ENCODE measurements at regions not wholly inside any gene's neighbourhood (a gene's known extent, or its start where the extent isn't known, plus 50 kb on each side); places are given as distances from the start of the nearest gene placed in this dataset.
"Not testable (repeated sequence)": the region's sequence is repeated elsewhere in the genome, so short reads cannot be mapped to it uniquely, and the experiment has no call there.

DNA sequence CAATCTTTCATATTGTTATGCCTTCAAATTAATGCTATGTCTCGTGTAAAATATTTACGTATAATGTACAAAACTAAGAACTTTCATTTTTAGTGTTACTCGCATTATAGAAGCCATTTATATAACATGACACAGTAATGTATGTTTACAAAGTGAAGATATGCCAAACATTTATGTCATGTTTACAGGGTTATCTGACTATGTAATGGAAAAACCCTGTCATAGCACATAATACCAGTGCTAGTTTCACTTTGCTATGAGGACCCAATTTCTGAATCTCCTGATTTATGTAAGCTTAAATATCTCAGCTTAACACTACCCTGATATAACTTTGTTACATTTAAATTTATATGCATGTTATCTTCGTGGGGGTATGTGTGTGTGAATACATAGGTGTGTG is 233.1 kb downstream of the FAT4 start:
- no peak for DNase-seq
- Histone ChIP-seq H3K27ac (no peak overlapping the region), H3K9me3 (replicated peaks) (no peaks in the 10 kb centered on the region)

DNA sequence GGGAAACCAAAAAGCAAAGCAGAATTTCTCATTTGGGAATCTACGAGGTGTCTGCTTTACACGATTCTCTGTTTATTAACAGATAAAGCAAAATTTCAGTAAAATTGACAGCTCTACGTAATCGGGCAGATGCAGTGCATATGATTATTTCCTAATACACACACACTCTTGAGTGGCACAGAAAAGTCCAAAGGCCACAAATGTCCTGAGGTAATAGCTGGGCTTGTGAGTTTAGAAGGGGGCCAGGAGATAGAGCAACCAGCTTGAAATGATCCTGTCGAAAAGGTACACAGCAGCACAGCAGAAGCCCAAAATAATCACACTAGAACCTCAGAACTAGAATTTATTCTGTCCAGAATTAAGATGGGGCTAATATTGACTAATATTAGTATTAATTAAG is 236.0 kb downstream of the FAT4 start:
- no peak for DNase-seq
- Histone ChIP-seq H3K4me1 (no peaks in the 10 kb centered on the region), H3K27me3 (no peaks in the 10 kb centered on the region), H3K9me3 (replicated peaks) (no peaks in the 10 kb centered on the region), H3K4me3 (no peak overlapping the region), H3K27ac (no peak overlapping the region), H3K36me3 (no peaks in the 10 kb centered on the region)

More for the DNA sequence above, 233.1 kb downstream of the FAT4 start:
- Histone ChIP-seq H3K4me3 (no peak overlapping the region), H3K27me3 (no peaks in the 10 kb centered on the region), H3K4me1 (no peaks in the 10 kb centered on the region), H3K36me3 (no peaks in the 10 kb centered on the region)

DNA sequence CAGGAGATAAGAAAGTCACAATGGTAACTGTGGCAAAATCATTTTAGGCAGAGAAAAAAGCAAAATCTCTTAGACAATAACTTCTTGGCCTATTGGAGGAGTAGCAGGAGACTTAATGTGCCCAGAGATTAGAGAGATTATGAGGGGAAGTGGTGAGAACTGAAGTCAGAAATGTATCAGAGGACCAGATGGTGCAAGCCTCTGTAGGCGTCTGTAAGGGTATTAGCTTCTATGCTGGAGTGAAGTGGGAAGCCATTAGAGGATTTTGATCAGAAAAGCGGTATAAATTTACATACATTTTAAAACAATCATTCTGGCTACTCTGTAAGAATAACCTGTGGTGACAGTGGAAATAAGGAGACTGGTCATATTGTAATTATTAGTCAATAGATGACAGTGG is 236.7 kb downstream of the FAT4 start:
- no peaks in the 10 kb centered on the region for H3K27me3 ChIP-seq
- no peaks in the 10 kb centered on the region for H3K9me3 ChIP-seq (replicated peaks)

DNA sequence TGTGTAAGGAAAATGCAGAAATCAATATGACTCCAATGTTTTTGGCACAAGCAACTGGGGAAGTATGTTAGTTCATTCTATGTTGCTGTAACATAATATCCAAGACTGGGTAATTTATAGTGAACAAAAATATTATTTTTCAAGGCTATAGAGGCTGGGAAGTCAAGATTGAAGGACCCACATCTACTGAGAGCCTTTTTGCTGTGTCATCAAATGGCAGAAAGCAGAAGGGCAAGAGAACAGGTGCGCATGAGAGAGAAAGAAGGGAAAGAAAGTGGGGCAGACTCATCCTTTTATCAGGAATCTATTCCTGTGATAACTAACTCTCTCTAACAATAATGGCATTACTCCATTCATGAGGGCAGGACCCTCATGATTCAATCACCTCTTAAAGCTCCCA is 237.2 kb downstream of the FAT4 start:
- no peak overlapping the region for H3K4me3 ChIP-seq
- H3K27me3 ChIP-seq: no peaks in the 10 kb centered on the region
- no peaks in the 10 kb centered on the region for H3K9me3 ChIP-seq (replicated peaks)
- no peak overlapping the region for H3K27ac ChIP-seq
- no peak for DNase-seq
- no peaks in the 10 kb centered on the region for H3K36me3 ChIP-seq
- H3K4me1 ChIP-seq: no peaks in the 10 kb centered on the region

More for the DNA sequence above, 236.7 kb downstream of the FAT4 start:
- H3K4me3 ChIP-seq: no peak overlapping the region
- H3K4me1 ChIP-seq: no peaks in the 10 kb centered on the region
- H3K27ac ChIP-seq: no peak overlapping the region
- no peaks in the 10 kb centered on the region for H3K36me3 ChIP-seq
- DNase-seq: no peak

DNA sequence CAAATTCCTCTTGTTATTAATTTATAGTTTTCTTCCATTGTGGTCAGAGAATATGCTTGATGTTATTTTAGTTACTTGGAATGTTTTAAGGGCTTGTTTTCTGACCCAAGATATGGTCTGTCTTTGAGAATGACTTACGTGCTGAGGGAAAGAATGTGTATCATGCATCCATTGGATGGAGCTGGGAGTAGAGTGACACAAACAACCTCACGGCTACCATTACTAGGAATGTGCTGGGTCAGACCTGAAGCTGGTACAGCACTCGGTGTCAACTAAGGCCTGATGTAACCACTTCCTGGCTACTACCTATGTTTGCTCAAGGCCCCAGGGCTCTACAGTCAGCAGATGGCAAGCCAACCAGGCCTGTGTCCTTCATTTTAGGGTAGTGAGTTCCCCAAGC is 257.8 kb downstream of the FAT4 start:
- H3K4me1 ChIP-seq: no peaks in the 10 kb centered on the region
- H3K9me3 ChIP-seq (replicated peaks): no peaks in the 10 kb centered on the region
- H3K27ac ChIP-seq: no peak overlapping the region
- no peaks in the 10 kb centered on the region for H3K36me3 ChIP-seq
- no peak for DNase-seq
- H3K4me3 ChIP-seq: no peak overlapping the region
- no peaks in the 10 kb centered on the region for H3K27me3 ChIP-seq

DNA sequence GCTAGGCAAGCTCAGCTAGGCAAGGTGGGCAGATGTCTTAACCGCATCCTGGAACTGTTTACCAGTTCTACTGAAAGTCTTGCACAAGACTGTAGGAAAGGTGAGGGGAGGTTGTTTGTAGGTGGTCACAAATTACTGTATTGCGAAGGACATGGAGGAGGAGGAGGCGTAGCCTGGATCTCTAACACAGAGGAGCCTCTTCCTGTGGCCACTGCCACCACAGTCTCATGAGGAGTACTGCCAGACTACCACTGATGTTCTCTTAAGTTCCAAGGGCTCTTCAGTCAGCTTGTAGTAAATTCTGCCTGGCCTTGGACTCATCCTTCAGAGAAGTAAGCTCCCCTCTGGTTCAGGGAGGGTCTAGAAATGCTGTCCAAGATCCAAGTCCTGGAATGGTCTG is 258.6 kb downstream of the FAT4 start:
- H3K4me3 ChIP-seq: no peak overlapping the region
- H3K9me3 ChIP-seq (replicated peaks): no peaks in the 10 kb centered on the region
- H3K27me3 ChIP-seq: no peaks in the 10 kb centered on the region
- H3K36me3 ChIP-seq: no peaks in the 10 kb centered on the region
- no peaks in the 10 kb centered on the region for H3K4me1 ChIP-seq
- H3K27ac ChIP-seq: no peak overlapping the region
- no peak for DNase-seq

DNA sequence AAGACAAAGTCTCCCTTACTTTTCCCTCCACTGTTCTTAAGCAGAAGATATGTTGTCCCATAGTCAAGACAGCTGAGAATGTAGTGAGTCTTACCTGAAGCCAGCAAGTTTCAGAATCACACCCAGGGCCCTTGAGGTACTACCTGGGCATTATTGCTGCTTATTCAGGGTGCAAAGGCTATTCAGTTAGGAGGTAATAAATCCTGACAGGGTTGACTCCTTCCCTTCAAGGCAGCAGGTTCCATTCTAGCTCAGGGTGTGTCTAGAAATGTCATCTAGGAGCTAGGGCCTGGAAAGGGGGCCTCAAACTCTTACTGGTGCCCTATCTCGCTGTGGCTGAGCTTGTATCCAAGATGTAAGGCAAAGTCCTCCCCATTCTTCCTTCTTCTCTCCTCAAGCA is 259.0 kb downstream of the FAT4 start:
- Histone ChIP-seq H3K27me3 (no peaks in the 10 kb centered on the region), H3K4me1 (no peaks in the 10 kb centered on the region), H3K4me3 (no peak overlapping the region), H3K27ac (no peak overlapping the region), H3K9me3 (replicated peaks) (no peaks in the 10 kb centered on the region), H3K36me3 (no peaks in the 10 kb centered on the region)
- no peak for DNase-seq

DNA sequence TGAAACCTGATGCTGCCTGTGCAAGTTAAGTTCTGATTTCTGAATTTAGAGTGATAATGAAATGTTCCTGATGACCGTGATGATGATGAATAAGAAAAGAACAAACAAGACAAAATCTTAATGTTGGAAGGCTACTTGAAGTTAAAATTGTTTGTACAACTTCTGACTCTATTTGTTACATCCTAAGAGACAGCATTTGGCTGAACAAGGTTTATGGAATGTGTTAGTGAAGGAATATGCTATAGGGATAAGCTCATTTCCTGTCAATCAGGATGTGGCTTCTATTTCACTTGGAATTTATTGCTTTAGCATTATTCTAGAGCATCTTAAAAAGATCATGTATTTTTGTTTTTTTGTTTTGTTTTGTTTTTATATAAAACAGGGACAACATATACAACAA is 267.5 kb downstream of the FAT4 start:
- no peak overlapping the region for H3K27ac ChIP-seq
- no peaks in the 10 kb centered on the region for H3K36me3 ChIP-seq
- no peaks in the 10 kb centered on the region for H3K27me3 ChIP-seq
- no peak overlapping the region for H3K4me3 ChIP-seq
- no peaks in the 10 kb centered on the region for H3K4me1 ChIP-seq
- no peaks in the 10 kb centered on the region for H3K9me3 ChIP-seq (replicated peaks)
- no peak for DNase-seq

DNA sequence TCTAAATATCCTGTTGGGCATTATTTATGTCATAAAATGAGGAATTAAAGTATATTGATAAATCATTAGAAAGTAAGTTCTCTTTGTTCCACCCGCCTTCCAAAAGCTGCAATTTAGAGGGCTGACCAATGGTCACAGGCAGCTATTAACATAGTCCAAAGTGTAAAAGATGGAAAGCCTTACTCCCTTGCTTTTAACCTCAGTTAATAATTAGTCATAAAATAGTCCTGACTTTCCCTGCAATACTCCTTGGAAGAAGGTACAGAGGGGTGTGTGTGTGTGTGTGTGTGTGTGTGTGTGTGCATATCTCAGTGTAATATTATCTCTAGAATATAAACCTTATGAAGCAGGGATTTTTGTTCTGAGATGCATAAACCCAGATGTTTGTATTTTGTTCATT is 275.4 kb downstream of the FAT4 start:
- Histone ChIP-seq H3K4me3 (no peak overlapping the region), H3K9me3 (replicated peaks) (no peaks in the 10 kb centered on the region), H3K36me3 (no peaks in the 10 kb centered on the region), H3K4me1 (no peaks in the 10 kb centered on the region), H3K27ac (no peak overlapping the region), H3K27me3 (no peaks in the 10 kb centered on the region)
- DNase-seq: no peak

DNA sequence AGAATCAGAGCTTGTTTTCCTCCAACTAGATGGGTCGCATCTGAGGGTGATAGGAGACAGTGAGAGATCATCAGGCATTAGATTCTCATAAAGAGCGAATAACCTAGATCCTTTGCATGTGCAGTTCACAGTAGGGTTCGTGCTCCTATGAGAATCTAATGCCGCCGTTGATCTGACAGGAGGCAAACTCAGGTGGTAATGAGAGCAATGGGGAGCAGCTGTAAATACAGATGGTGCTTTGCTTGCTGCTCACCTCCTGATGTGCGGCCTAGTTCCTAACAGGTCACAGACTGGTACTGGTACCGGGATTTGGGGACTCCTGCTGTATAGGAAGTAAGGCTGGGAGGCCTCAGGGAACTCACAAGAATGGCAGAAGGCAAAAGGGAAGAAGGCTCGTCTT is 276.5 kb downstream of the FAT4 start:
- Histone ChIP-seq H3K27ac (no peak overlapping the region), H3K9me3 (replicated peaks) (no peaks in the 10 kb centered on the region)
- no peak for DNase-seq

DNA sequence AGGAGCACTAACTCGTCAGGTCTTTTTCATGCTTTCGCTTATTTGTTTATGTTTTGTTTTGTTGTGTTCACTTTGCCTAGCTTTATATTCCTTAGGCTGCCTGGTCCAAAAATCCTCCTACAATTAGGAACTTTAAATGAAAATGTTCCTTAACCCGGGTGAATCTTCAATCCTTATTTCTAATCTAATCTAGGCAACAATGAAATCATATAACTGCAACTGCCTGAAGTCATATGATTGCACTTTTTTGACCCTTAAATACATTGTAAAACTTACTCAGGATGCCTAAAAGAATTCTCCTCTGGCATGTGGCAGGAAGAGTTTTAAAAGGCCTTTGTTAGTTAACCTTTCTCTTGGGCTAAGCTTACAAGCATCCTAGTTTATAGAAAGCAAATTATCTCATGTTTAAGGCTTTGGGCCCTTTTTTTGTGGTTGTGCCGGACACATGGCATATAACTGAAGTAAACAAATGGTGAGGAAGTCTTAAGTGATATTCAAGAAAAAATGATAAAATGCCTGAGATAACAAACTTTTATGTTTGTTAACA is 279.4 kb downstream of the FAT4 start:
- Histone ChIP-seq H3K4me3 (no peak overlapping the region), H3K36me3 (no peaks in the 10 kb centered on the region), H3K27ac (no peak overlapping the region), H3K4me1 (no peaks in the 10 kb centered on the region; the same call in 1 of the 2 replicates), H3K27me3 (no peaks in the 10 kb centered on the region), H3K9me3 (replicated peaks) (no peaks in the 10 kb centered on the region)
- no peak for DNase-seq

More for the DNA sequence above, 276.5 kb downstream of the FAT4 start:
- Histone ChIP-seq H3K36me3 (no peaks in the 10 kb centered on the region), H3K27me3 (no peaks in the 10 kb centered on the region), H3K4me3 (no peak overlapping the region), H3K4me1 (no peaks in the 10 kb centered on the region)

DNA sequence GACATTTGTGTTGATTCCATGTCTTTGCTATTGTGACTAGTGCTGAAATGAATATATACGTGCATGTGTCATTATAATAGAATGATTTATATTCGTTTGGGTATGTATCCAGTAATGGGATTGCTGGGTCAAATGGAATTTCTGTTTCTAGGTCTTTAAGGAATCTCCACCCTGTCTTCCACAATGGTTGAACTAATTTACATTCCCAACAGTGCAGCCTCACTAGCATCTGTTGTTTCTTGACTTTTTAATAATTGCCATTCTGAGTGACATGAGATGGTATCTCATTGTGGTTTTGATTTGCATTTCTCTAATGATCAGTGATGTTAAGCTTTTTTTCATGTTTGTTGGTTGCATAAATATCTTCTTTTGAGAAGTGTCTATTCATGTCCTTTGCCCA is 291.2 kb downstream of the FAT4 start:
- H3K4me3 ChIP-seq; H3K27me3 ChIP-seq; H3K4me1 ChIP-seq; H3K9me3 ChIP-seq (replicated peaks); H3K27ac ChIP-seq; H3K36me3 ChIP-seq; DNase-seq: not testable (repeated sequence)

DNA sequence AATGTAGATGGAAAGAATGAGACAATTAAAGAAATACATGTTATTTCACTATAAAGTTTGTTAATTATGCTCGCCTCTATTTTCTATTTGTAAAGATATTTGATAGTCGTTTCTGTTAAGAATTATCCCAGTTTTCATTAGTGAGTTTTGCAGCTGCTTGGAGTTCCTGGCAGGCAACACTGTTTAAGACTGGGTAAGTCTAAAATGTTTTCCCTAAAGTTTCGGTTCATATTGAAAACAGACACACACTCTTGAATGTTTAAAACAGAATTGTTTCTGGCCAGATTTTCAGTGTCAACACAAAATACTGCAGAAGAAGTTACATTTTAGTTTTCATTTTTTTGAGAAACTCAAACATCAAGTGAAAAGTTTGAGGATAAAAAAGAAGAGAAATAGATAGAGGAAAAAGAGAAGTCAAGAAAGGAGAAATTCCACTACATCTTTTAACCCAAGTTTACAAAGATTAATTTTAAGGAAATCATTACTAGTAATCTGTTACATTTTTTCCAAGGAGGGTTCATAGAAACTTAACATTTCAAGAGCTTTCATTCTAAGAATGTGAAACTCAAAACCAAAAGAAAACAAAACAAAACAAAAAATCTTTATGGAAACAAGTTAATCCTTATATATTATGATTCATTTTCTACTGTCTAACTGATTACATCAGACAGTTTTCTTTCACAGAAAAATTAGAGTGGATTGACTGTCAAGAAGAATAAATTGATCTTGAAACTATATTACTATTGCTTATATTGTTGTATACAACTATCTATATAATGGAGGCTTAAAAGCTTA is 305.5 kb downstream of the FAT4 start:
- DNase-seq: no peak
- Histone ChIP-seq H3K9me3 (replicated peaks) (no peaks in the 10 kb centered on the region), H3K4me1 (no peaks in the 10 kb centered on the region), H3K27me3 (no peaks in the 10 kb centered on the region), H3K36me3 (no peaks in the 10 kb centered on the region), H3K27ac (no peak overlapping the region), H3K4me3 (no peak overlapping the region)

DNA sequence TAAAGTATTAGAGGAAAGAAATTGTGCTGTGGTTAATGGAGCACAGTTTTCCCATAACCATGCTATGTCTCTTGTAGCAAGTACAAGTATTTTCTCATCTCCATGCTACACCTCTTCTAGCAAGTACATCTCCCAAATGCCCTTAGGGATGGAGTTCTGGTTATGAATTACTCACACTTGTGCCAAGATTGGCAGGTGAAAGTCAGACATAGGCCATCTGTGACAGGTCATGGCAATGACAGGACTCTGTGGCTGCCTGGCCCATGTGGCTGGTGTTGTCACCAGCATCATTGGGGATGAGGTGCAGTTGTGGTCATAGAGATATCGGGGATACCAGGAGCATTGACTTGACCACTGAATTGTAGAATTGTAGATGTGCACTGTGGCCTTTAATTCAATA is 310.2 kb downstream of the FAT4 start:
- Histone ChIP-seq H3K27me3 (no peaks in the 10 kb centered on the region), H3K27ac (no peak overlapping the region), H3K4me3 (no peak overlapping the region), H3K9me3 (replicated peaks) (no peaks in the 10 kb centered on the region), H3K36me3 (no peaks in the 10 kb centered on the region), H3K4me1 (no peaks in the 10 kb centered on the region)
- no peak for DNase-seq

DNA sequence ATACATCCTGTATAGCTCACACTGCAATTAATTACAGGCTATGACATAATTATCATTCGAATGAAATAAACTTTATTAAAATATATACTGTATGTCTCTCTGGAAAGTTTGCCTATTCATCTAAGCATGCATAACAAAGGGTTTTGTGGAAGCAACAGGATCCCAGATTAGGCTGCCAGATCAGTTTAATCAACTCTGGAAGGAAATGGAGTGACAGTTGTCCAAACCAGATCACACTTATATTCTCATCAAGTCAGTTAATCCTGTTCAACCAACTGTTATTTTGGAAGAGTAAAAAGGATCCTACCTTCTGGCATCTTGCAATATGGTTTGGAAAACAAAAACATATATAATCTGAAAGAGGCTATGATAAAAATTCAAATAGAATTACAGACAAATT is 312.2 kb downstream of the FAT4 start:
- DNase-seq: no peak
- H3K4me3 ChIP-seq: no peak overlapping the region
- H3K36me3 ChIP-seq: no peaks in the 10 kb centered on the region
- H3K27me3 ChIP-seq: no peaks in the 10 kb centered on the region
- no peaks in the 10 kb centered on the region for H3K4me1 ChIP-seq
- H3K9me3 ChIP-seq (replicated peaks): no peaks in the 10 kb centered on the region
- no peak overlapping the region for H3K27ac ChIP-seq

DNA sequence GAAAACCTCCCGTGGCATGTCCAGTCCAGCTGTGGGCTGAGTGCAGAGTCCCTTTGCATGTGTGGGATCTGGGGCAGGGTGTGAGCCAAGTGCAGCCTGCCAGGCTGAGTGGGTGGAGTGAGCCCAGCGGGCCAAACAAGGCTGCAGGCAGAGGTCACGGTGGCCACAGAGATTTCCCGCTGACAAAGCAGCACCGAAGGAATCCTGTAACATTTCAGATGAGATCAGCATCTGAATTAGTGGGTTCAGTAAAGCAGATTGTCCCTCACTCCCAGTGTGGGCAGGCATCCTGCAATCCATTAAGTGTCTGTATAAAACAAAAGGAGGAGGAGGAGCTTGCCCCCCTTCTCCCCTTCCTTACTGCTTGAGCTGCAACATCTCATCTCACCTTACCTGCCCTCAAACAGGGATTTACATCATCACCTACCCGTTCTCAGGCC is 324.4 kb downstream of the FAT4 start:
- H3K9me3 ChIP-seq (replicated peaks): no peaks in the 10 kb centered on the region
- H3K36me3 ChIP-seq: no peaks in the 10 kb centered on the region
- H3K27me3 ChIP-seq: no peaks in the 10 kb centered on the region; the same call in 1 of the 2 replicates
- H3K4me1 ChIP-seq: no peaks in the 10 kb centered on the region
- H3K27ac ChIP-seq: no peak overlapping the region
- DNase-seq: peak in 1 of 2 experiments; percentile 5
- no peak overlapping the region; the same call in 1 of the 2 replicates for H3K4me3 ChIP-seq

All from SJCRH30 (cell line).